ENCODE measurements at regions not wholly inside any gene's neighbourhood (a gene's known extent, or its start where the extent isn't known, plus 50 kb on each side); places are given as distances from the start of the nearest gene placed in this dataset.

DNA sequence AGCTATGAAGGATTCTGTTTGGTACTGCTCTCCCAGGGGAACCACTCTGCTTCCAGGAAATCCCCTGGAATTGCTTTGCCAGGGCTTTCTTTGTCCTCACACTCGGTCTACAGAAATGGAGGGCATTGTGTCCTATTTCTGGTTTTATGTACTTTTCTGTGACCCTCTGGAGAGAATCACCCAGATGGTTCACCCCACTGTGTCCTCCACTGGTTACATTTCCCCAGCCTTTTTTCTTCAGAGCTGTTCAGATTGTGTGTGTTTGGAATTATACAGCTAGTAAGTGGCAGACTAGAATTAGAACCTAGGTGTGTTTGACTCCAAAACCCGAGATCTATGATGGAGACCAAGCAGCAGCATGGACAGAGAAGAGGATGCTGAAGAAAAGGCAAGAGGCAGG is 80.8 kb downstream of the CD164 start:
- no peak overlapping the region for H3K4me3 ChIP-seq (ENCODE audit: low read depth, low read length, poor library complexity, severe bottlenecking)
- no peaks in the 10 kb centered on the region for H3K36me3 ChIP-seq (ENCODE audit: insufficient read depth, low read length)
- TF ChIP-seq, protein P1, sequence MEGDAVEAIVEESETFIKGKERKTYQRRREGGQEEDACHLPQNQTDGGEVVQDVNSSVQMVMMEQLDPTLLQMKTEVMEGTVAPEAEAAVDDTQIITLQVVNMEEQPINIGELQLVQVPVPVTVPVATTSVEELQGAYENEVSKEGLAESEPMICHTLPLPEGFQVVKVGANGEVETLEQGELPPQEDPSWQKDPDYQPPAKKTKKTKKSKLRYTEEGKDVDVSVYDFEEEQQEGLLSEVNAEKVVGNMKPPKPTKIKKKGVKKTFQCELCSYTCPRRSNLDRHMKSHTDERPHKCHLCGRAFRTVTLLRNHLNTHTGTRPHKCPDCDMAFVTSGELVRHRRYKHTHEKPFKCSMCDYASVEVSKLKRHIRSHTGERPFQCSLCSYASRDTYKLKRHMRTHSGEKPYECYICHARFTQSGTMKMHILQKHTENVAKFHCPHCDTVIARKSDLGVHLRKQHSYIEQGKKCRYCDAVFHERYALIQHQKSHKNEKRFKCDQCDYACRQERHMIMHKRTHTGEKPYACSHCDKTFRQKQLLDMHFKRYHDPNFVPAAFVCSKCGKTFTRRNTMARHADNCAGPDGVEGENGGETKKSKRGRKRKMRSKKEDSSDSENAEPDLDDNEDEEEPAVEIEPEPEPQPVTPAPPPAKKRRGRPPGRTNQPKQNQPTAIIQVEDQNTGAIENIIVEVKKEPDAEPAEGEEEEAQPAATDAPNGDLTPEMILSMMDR (conservative IDR thresholded peaks at IDR 0.05; ENCODE audit: low read length), result no peak
- TF ChIP-seq EZH2phosphoT487 (IDR thresholded peaks at IDR 0.05; ENCODE audit: borderline replicate concordance, low read depth, low read length), result no peak
- H3K4me1 ChIP-seq (ENCODE audit: insufficient read depth, low read length, poor library complexity, severe bottlenecking), result peaks cover 34% of the 10 kb centered on the region
- no TSS peak for BruUV-seq (replicated peaks)
- ChIA-PET POLR2A (interaction anchor here (0.5 to 0.7 kb wide), 2 partner anchors 825 to 1277 kb away, joined by 3 read pairs; no protein-coding TSS in a partner anchor), CTCF (ENCODE audit: unreplicated experiment) (no interaction called here)
- no peaks in the 10 kb centered on the region for H3K79me2 ChIP-seq (ENCODE audit: insufficient read depth, low read depth, low read length)
- no peak overlapping the region for H2AFZ ChIP-seq (ENCODE audit: low read length)
- no peaks in the 10 kb centered on the region for H3K9me2 ChIP-seq (ENCODE audit: insufficient read depth, low read length)
- intact Hi-C loops (cut with micrococcal nuclease; ENCODE audit: unreplicated experiment), result no loop called here
- no peaks in the 10 kb centered on the region for H3K9me3 ChIP-seq (ENCODE audit: low read length)
- no peaks in the 10 kb centered on the region for H4K20me1 ChIP-seq (ENCODE audit: insufficient read depth, low read length)
- no peak overlapping the region for H3K27ac ChIP-seq (ENCODE audit: low read depth, low read length, poor library complexity, severe bottlenecking)
- no peak for DNase-seq (ENCODE audit: low spot score)
- no peak overlapping the region for H3K4me2 ChIP-seq (ENCODE audit: low read length)

DNA sequence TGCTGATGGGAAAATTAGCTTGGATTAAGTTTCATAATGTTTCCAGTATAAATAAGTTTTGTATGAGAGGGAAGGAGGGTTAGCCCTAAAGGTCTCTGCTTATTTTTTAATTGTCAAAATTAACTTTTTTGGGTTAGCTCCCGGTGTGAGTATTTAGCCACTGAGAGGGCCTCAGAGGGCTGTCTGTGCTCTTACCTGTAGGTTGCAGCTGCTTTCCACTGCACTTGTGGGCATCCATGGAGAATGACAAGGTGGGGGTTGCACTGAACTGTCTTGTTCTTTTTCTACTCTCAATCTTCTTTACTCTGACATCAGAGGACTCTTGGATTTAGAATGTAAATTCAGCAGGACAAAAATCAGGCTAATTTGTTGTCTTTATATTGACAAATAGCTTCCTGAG is 81.4 kb downstream of the CD164 start:
- intact Hi-C loops (cut with micrococcal nuclease; ENCODE audit: unreplicated experiment), result no loop called here
- Histone ChIP-seq H3K9me2 (ENCODE audit: insufficient read depth, low read length) (no peaks in the 10 kb centered on the region), H4K20me1 (ENCODE audit: insufficient read depth, low read length) (no peaks in the 10 kb centered on the region), H3K4me2 (ENCODE audit: low read length) (no peak overlapping the region), H3K4me3 (ENCODE audit: low read depth, low read length, poor library complexity, severe bottlenecking) (no peak overlapping the region), H3K4me1 (ENCODE audit: insufficient read depth, low read length, poor library complexity, severe bottlenecking) (peaks cover 32% of the 10 kb centered on the region), H3K9me3 (ENCODE audit: low read length) (no peaks in the 10 kb centered on the region), H2AFZ (ENCODE audit: low read length) (no peak overlapping the region), H3K36me3 (ENCODE audit: insufficient read depth, low read length) (no peaks in the 10 kb centered on the region), H3K27ac (ENCODE audit: low read depth, low read length, poor library complexity, severe bottlenecking) (no peak overlapping the region), H3K79me2 (ENCODE audit: insufficient read depth, low read depth, low read length) (no peaks in the 10 kb centered on the region)
- no peak for TF ChIP-seq EZH2phosphoT487 (IDR thresholded peaks at IDR 0.05; ENCODE audit: borderline replicate concordance, low read depth, low read length)
- TF ChIP-seq, protein P1 (conservative IDR thresholded peaks at IDR 0.05; ENCODE audit: low read length), result no peak
- ChIA-PET CTCF (ENCODE audit: unreplicated experiment) (no interaction called here), POLR2A (interaction anchor here (0.5 to 0.7 kb wide), 5 partner anchors 241 to 1240 kb away, joined by 3 to 6 read pairs (median 4); no protein-coding TSS in a partner anchor)
- no TSS peak for BruUV-seq (replicated peaks)
- no peak for DNase-seq (ENCODE audit: low spot score)

DNA sequence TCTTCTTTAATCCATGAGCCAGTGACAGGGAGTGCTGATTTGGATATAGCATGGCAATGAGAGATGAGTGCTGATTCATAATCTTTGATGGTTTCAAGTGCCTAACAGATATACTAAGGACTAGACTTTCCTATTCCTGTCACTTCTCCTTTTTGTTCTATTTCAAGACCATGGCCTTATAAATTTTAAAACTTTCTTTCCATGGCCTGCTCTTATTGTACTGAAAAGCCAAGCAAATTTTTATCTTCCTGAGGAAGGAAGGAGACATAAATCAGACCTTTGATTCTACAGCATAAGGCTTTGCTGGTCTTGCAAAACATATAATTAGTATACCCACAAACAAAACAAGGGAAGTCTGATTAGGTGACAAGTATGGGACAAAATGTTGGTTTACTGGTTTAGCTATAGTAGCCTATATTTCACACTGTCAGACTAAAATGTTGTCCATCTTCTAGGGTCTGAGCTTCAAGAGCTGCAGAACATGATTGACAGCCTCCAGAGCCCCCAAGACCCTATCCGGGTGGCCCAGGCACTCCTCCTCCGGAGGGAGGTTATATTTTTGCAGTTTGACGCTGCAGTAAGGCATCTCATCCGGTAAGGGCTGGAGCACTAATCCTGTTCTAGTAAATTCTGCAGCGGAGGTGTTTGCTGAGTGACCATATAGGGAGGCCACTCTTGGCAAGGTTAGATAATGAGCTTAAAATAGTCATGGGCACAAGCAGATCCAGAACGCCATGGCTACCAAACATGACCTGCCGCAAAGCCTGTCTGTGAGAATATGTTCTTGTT is 82.3 kb downstream of the CD164 start:
- H3K36me3 ChIP-seq (ENCODE audit: insufficient read depth, low read length), result no peaks in the 10 kb centered on the region
- BruUV-seq (replicated peaks), result no TSS peak
- H3K79me2 ChIP-seq (ENCODE audit: insufficient read depth, low read depth, low read length), result no peaks in the 10 kb centered on the region
- H3K9me2 ChIP-seq (ENCODE audit: insufficient read depth, low read length), result no peaks in the 10 kb centered on the region
- TF ChIP-seq EZH2phosphoT487 (IDR thresholded peaks at IDR 0.05; ENCODE audit: borderline replicate concordance, low read depth, low read length), result no peak
- TF ChIP-seq, protein P1 (conservative IDR thresholded peaks at IDR 0.05; ENCODE audit: low read length), result no peak
- H3K27ac ChIP-seq (ENCODE audit: low read depth, low read length, poor library complexity, severe bottlenecking), result no peak overlapping the region
- no peak overlapping the region for H3K4me2 ChIP-seq (ENCODE audit: low read length)
- intact Hi-C loops (cut with micrococcal nuclease; ENCODE audit: unreplicated experiment), result no loop called here
- H3K4me1 ChIP-seq (ENCODE audit: insufficient read depth, low read length, poor library complexity, severe bottlenecking), result peaks cover 24% of the 10 kb centered on the region
- DNase-seq (ENCODE audit: low spot score), result no peak
- ChIA-PET CTCF (ENCODE audit: unreplicated experiment) (no interaction called here), POLR2A (interaction anchor here (0.5 to 0.9 kb wide), 2 partner anchors 13 to 1239 kb away, joined by 3 read pairs; no protein-coding TSS in a partner anchor)
- H3K9me3 ChIP-seq (ENCODE audit: low read length), result no peaks in the 10 kb centered on the region
- H3K4me3 ChIP-seq (ENCODE audit: low read depth, low read length, poor library complexity, severe bottlenecking), result no peak overlapping the region
- no peaks in the 10 kb centered on the region for H4K20me1 ChIP-seq (ENCODE audit: insufficient read depth, low read length)
- H2AFZ ChIP-seq (ENCODE audit: low read length), result no peak overlapping the region
